ENCODE measurements at regions not wholly inside any gene's neighbourhood (a gene's known extent, or its start where the extent isn't known, plus 50 kb on each side); places are given as distances from the start of the nearest gene placed in this dataset.
A peak's percentile ranks its signal among the peaks of the same experiment; 100 is the strongest.

DNA sequence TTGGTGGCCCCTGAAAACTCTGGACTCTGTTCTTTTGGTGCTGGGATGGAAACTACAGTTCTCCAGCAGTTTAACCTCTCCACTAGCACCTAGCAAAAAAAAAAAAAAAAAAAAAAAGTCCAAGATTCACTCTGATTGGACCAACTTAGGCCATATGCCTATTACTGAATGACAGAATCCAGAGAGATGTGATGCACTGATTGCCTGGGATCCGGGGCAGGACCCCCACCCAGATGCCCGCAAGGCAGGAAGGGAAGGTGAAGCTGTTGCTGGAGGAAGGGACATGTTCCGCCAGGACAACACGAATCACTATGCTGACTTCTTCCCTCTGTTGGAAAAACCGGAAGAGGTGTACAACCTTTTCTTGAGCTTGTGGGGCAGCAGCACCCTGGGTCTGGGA is 152.5 kb upstream of the ZNF536 start:
- no peak for DNase-seq (ENCODE audit: low spot score)
- H3K27me3 Mint-ChIP-seq (ENCODE audit: low read depth): peaks cover 31% of the 10 kb centered on the region
- H3K9me3 Mint-ChIP-seq: no peaks in the 10 kb centered on the region
- H3K36me3 Mint-ChIP-seq (ENCODE audit: low read depth): no peaks in the 10 kb centered on the region
- no peak overlapping the region for H3K27ac Mint-ChIP-seq
- peaks cover 19% of the 10 kb centered on the region for H3K4me1 Mint-ChIP-seq (ENCODE audit: low read depth)
- intact Hi-C loops (cut with micrococcal nuclease): loop anchor here (10.0 kb wide), 2 partner anchors 155 to 435 kb away; partner anchors contain the start of gene ZNF536
- no peak overlapping the region for H3K4me3 Mint-ChIP-seq (ENCODE audit: low read depth)

DNA sequence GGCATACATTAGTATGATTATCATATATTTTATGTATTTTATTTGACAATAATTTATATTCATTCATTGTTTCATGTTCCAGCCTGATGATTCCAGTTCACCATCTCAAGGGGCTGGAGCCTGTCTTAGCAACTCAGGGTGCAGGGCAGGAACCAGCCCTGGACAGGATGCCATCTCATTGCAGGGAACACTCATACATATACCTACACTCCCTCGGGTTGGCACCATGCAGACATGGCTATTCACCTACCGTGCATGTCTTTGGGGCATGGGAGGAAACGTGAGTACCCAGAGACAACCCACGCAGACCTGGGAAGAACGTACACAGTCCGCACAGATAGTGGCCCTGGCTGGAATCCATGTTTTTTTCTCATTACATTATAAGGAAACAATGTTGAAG is 151.0 kb upstream of the ZNF536 start:
- DNase-seq (ENCODE audit: low spot score): no peak
- Mint-ChIP-seq H3K4me1 (ENCODE audit: low read depth) (peaks cover 18% of the 10 kb centered on the region), H3K9me3 (no peaks in the 10 kb centered on the region), H3K27me3 (ENCODE audit: low read depth) (peaks cover 38% of the 10 kb centered on the region), H3K27ac (no peak overlapping the region), H3K4me3 (ENCODE audit: low read depth) (no peak overlapping the region), H3K36me3 (ENCODE audit: low read depth) (no peaks in the 10 kb centered on the region)
- intact Hi-C loops (cut with micrococcal nuclease): loop anchor here (10.0 kb wide), 2 partner anchors 154 to 434 kb away; partner anchors contain the start of gene ZNF536

DNA sequence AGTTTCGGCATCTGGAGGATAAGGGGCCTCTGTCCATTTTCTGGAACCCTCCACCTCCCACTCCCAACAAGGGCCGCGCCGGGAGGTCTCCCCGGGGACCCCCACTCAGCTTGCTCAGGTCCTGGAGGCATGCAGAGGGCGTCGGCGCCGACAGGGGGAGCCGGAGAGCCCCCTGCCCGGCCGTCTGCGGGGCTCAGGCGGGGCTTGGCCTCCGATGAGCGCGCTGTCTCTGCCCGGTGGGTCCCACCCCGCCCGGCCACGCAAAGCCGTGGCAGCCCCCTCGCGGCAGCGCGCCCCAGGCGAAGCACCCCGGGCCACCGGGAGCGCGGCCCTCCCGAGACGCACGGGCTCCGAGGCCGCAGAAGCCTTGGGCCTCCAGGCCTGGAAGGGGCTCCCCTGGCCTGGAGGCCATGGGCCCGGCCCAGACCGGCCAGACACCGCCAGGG is 149.7 kb upstream of the ZNF536 start:
- no peaks in the 10 kb centered on the region for H3K36me3 Mint-ChIP-seq (ENCODE audit: low read depth)
- H3K27me3 Mint-ChIP-seq (ENCODE audit: low read depth): peaks cover 47% of the 10 kb centered on the region

DNA sequence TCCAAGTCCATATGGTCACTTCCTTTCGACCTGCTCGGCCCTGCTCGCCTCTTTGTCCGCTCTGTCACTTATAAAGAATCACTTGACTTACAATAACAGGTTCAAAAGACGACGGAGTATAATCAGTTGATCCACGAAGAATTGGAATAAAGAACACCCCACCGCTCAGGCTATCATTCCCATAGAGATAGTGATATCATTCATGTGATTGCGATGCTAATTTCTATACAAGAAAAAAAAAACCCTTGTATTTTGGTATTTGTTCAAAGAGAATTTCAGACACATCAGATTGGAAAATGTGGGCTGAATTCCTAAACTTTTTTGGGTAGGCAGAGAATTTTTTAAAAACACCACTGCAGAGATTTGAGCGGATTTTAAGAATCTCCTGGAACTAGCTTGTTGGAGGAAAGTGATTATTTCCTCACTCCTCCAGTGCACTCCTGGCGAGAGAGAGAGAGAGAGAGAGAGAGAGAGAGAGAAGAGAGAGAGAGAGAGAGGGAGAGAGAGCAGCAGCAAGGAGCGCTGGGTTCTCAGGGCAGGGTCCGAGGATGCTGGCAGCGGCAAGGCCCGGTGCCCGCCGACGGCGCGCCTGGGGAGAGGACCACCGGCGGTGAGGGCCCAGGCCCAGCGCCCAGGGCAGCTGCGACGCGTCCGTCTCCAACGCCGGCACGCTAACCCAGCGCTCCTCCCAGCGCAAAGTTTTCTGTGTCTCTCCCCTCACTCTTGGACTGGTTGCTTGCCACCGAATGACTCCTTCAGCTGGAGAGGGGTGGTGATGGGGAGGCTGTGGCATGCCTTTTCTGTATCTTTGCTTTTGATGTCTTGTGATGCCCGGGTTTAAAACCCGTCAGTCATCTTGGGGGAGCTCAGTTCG is 149.0 kb upstream of the ZNF536 start:
- no peaks in the 10 kb centered on the region for H3K36me3 Mint-ChIP-seq (ENCODE audit: low read depth)
- H3K4me1 Mint-ChIP-seq (ENCODE audit: low read depth): peaks cover 26% of the 10 kb centered on the region
- H3K27ac Mint-ChIP-seq: no peak overlapping the region
- intact Hi-C loops (cut with micrococcal nuclease): loop anchor here (10.0 kb wide), 2 partner anchors 152 to 432 kb away; partner anchors contain the start of gene ZNF536
- H3K4me3 Mint-ChIP-seq (ENCODE audit: low read depth): no peak overlapping the region
- peaks cover 50% of the 10 kb centered on the region for H3K27me3 Mint-ChIP-seq (ENCODE audit: low read depth)
- no peaks in the 10 kb centered on the region for H3K9me3 Mint-ChIP-seq
- no peak for DNase-seq (ENCODE audit: low spot score)

More for the DNA sequence above, 149.7 kb upstream of the ZNF536 start:
- Mint-ChIP-seq H3K4me1 (ENCODE audit: low read depth) (peaks cover 26% of the 10 kb centered on the region), H3K27ac (no peak overlapping the region), H3K4me3 (ENCODE audit: low read depth) (no peak overlapping the region), H3K9me3 (no peaks in the 10 kb centered on the region)
- DNase-seq (ENCODE audit: low spot score): no peak
- intact Hi-C loops (cut with micrococcal nuclease): loop anchor here (10.0 kb wide), 2 partner anchors 152 to 432 kb away; partner anchors contain the start of gene ZNF536

DNA sequence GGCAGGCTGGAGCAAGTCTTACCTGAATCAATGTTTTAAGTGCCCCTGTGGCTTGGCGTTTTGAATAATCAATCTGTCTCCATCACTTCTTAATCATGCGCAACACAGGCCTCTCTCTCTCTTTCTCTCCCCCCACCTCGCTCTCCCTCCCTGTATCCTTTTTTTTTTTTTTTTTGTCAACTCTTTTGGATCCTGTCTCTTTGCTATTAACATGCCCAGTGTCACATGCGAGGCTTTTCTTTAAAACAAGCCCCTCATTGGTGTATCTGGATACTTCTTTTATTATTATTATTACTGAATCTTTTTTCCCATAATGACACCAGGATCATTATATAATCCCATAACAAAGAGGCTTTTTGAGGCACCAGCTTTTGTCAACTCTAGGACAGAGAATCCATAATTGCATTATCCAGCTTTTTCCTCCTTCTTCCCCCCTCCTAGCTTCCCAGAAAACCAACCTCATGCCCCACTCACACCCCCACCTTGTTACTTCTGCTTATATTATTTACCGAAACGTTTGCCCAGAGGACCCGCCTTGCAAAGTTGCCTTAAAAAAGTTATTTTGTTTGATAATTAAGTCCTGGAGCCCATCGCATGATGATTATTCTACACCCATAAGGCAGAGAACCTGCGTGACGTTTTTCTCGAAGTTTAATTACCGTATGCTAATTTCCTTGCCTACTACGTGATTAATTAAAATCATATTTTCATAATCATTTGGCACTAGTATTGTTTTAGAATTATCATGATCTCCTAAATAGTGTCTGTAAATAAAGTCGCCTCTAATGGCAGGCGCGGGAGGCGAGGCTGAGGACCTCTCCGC is 148.1 kb upstream of the ZNF536 start:
- Mint-ChIP-seq H3K9me3 (no peaks in the 10 kb centered on the region), H3K4me3 (ENCODE audit: low read depth) (no peak overlapping the region), H3K27ac (peak overlapping the region; percentile 8), H3K36me3 (ENCODE audit: low read depth) (no peaks in the 10 kb centered on the region), H3K4me1 (ENCODE audit: low read depth) (peaks cover 29% of the 10 kb centered on the region), H3K27me3 (ENCODE audit: low read depth) (peaks cover 57% of the 10 kb centered on the region)
- DNase-seq (ENCODE audit: low spot score): no peak
- intact Hi-C loops (cut with micrococcal nuclease): loop anchor here (2.0 to 10.0 kb wide), 3 partner anchors 151 to 695 kb away; partner anchors contain the start of gene ZNF536

DNA sequence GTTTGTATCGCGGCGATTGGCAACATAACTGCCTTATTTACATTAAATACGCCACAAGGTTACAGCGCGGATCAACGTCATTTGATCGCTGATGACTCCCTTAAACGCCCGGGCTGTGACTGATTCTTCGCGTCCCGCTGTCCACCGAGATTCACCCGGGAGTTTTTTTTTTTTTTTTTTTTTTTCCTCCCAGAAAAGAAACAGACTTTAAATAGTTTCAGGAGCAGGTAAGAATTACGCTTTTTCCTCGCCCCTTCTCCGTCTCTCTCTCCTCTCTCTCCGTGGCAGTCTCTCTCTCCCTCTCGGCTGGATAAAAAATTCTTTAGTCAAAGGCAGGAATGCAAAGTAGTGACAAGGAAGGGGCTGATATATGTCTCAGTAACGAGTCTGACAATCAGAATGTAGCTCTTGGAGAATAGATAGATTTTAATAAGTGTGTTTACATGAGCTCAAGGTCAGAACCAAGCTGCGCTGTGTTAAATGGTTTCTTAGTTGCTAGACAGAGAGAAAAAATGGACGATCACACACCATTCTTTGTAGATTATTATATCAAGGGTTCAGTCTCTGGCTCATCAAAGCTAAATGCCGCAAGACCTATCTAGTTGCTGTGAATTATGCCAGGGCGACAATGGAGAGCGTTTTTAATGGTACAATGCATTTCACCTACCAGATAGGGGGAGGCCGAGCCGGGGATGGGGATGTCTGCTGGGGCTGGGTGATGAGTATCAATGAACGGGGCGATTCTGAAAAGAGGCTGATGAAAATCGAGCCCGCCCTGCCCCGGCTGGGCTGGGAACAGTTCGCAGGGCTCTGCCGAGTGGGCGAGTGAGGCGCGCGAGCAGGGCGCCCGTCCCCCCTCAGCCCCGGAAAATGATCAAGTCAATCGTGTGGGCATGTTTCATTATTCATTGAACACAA is 147.2 kb upstream of the ZNF536 start:
- Mint-ChIP-seq H3K4me3 (ENCODE audit: low read depth) (peak overlapping the region; percentile 66), H3K27ac (peak overlapping the region; percentile 15), H3K9me3 (no peaks in the 10 kb centered on the region), H3K36me3 (ENCODE audit: low read depth) (no peaks in the 10 kb centered on the region), H3K4me1 (ENCODE audit: low read depth) (peaks cover 29% of the 10 kb centered on the region), H3K27me3 (ENCODE audit: low read depth) (peaks cover 63% of the 10 kb centered on the region)
- intact Hi-C loops (cut with micrococcal nuclease): loop anchor here (2.0 to 10.0 kb wide), 3 partner anchors 150 to 696 kb away; partner anchors contain the start of gene ZNF536
- no peak for DNase-seq (ENCODE audit: low spot score)

DNA sequence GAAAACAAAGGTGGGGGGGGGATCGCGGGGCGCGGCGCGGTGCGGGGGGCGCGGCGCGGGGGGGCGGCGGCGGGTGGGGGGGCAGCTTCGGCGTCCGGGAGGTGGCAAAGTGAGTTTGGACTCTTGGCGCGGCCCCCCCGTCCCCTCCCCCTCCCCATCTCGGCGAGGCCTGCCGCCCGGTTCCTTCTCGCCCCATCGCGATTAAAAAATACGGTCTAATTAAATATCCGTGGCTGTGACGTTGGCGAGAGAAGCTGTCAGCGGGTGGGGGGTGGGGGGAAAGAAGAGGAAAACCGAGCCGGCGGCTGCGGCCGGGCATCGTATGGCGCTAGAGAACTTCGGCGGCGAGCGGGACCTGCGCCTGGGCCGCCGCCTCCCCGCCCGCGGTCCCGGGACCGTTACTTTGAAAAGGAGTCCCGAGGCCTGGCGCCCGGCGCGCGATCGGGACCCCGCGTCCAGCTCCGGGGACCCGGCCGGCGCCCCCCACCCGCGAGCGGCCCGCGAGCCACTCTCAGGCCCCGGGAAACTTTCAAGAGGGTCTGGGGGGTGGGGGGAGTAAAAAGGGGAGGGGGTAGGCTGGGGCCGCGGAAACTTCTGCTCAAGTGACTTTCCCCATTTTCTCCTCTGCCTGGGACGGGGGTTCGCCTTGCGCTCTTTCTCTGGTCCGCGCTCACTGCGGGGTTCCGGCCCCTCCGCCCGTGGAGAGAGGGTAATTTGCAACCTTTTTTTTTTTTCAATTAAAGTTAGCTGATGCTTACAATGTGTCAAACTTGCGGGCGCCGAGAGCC is 146.3 kb upstream of the ZNF536 start:
- Mint-ChIP-seq H3K9me3 (no peaks in the 10 kb centered on the region), H3K4me3 (ENCODE audit: low read depth) (peak overlapping the region; percentile 51), H3K36me3 (ENCODE audit: low read depth) (no peaks in the 10 kb centered on the region), H3K27ac (no peak overlapping the region), H3K4me1 (ENCODE audit: low read depth) (peaks cover 28% of the 10 kb centered on the region), H3K27me3 (ENCODE audit: low read depth) (peaks cover 70% of the 10 kb centered on the region)
- intact Hi-C loops (cut with micrococcal nuclease): loop anchor here (2.0 to 10.0 kb wide), 4 partner anchors 149 to 1125 kb away; partner anchors contain the start of gene ZNF536
- no peak for DNase-seq (ENCODE audit: low spot score)

DNA sequence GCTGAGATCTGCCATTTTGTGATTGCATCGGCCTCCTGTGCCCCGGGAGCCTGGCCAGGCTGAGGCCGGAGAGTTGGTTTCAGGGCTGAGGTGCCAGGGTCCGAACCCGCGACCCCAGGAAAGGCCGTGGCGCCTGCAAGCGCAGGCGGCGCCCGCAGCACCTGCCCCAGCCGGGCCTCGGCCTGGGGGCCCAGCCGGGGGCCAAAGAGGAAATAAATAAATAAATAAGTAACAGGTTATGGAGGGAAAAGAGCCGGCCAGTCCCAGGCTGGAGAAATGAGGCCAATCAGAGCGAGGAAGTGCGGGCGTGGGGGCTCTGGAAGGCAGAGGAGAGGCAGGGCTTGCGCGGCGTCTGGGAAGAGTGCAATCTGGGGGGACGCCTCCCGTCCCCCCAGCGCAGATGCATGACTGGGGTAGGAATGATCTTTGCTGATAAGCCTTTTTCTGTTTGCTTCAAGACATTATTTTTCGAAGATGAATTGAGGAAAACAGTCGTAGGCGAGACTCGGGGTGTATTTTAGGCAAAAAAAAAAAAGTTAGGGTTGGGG is 145.6 kb upstream of the ZNF536 start:
- DNase-seq (ENCODE audit: low spot score): no peak
- no peak overlapping the region for H3K27ac Mint-ChIP-seq
- no peaks in the 10 kb centered on the region for H3K9me3 Mint-ChIP-seq
- H3K27me3 Mint-ChIP-seq (ENCODE audit: low read depth): peaks cover 72% of the 10 kb centered on the region
- intact Hi-C loops (cut with micrococcal nuclease): loop anchor here (2.0 to 10.0 kb wide), 3 partner anchors 148 to 1124 kb away; partner anchors contain the start of gene ZNF536
- H3K36me3 Mint-ChIP-seq (ENCODE audit: low read depth): no peaks in the 10 kb centered on the region
- peaks cover 28% of the 10 kb centered on the region for H3K4me1 Mint-ChIP-seq (ENCODE audit: low read depth)
- H3K4me3 Mint-ChIP-seq (ENCODE audit: low read depth): peak overlapping the region; percentile 76

DNA sequence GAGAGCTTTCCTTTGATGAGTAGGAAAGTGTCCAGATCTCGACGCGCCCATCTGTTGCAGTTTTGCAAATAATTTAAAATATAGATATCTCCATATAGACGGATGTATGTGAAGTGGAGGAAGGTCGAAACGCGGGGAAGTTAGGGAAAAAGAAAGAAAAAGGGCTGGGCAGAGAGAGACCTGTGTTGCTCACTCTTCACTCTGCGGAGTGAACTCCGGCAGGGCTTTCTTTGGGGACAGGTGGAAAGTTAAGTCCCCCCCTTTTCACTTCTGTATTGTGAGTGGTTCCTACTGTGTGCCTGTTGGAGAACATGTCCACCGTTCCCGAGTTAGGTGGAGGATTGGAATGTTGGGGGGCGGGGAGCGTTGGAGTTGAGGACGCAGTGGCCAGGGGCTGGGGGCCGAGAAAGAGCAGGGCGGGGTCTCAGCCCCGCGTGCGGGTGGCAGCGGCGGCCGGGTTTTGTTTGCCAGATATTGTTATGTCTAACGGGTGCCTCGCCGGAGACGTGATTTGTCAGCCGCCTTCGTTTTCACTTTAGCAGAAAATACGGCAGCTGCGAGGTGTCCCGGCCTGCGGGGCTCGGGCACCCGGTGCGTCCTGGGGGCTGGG is 145.1 kb upstream of the ZNF536 start:
- Mint-ChIP-seq H3K4me3 (ENCODE audit: low read depth) (peak overlapping the region; percentile 76), H3K27ac (peak overlapping the region; percentile 3), H3K9me3 (no peaks in the 10 kb centered on the region), H3K27me3 (ENCODE audit: low read depth) (peaks cover 69% of the 10 kb centered on the region), H3K4me1 (ENCODE audit: low read depth) (peaks cover 28% of the 10 kb centered on the region), H3K36me3 (ENCODE audit: low read depth) (no peaks in the 10 kb centered on the region)
- intact Hi-C loops (cut with micrococcal nuclease): loop anchor here (2.0 to 10.0 kb wide), 3 partner anchors 148 to 1124 kb away; partner anchors contain the start of gene ZNF536
- peak; percentile 16 for DNase-seq (ENCODE audit: low spot score)

DNA sequence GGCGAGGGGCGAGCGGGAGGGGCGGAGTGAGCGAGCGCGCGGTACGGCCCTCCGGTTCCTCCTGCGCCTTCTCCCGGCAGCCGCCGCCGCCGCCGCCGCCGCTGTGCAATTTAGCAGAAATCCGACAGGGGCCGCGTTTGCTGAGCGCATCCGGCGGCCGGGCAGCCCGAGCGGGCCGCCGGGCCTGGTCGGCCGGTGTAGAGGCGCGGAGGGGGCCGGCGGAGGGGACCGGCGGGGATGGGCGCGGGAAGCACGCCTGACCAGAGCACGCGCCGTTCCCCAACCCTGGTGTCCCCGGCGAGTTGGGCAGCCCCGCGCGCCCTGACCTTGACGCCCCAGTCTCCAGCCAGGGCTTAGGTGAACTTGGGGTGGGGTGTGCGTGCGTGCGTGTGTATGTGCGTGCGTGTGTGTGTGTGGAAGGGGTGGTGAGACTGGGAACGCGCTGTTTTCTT is 144.5 kb upstream of the ZNF536 start:
- peaks cover 73% of the 10 kb centered on the region for H3K27me3 Mint-ChIP-seq (ENCODE audit: low read depth)
- peak overlapping the region; percentile 39 for H3K4me3 Mint-ChIP-seq (ENCODE audit: low read depth)
- no peaks in the 10 kb centered on the region for H3K36me3 Mint-ChIP-seq (ENCODE audit: low read depth)
- DNase-seq (ENCODE audit: low spot score): peak; percentile 56
- peaks cover 28% of the 10 kb centered on the region for H3K4me1 Mint-ChIP-seq (ENCODE audit: low read depth)
- no peak overlapping the region for H3K27ac Mint-ChIP-seq
- intact Hi-C loops (cut with micrococcal nuclease): loop anchor here (2.0 to 10.0 kb wide), 3 partner anchors 147 to 1123 kb away; partner anchors contain the start of gene ZNF536
- no peaks in the 10 kb centered on the region for H3K9me3 Mint-ChIP-seq
